DND-41 (cell line): ENCODE measurements at regions not wholly inside any gene's neighbourhood (a gene's known extent, or its start where the extent isn't known, plus 50 kb on each side); places are given as distances from the start of the nearest gene placed in this dataset.

Source experiments
- CTCF ChIP-seq: IDR thresholded peaks from 2 replicates; pipeline ENCODE4 v1.5.1; 2012; ENCODE audit warnings: borderline replicate concordance, low read length, moderate library complexity, mild to moderate bottlenecking; ENCODE audit not compliant: poor library complexity, severe bottlenecking; ENCODE audit errors: extremely low read depth
- EZH2 ChIP-seq: IDR thresholded peaks from 3 replicates; pipeline ENCODE4 v1.6.1; 2012; ENCODE audit warnings: borderline replicate concordance, low read depth, mild to moderate bottlenecking, moderate library complexity, low read length, inconsistent platforms; ENCODE audit not compliant: severe bottlenecking

- TF ChIP-seq CTCF (no peak), EZH2 (no peak)
Observed at GRCh38 chr9:79985772-79986171, 414.0 kb downstream of the TLE4 start.
